K562 (cell line): ENCODE measurements at regions not wholly inside any gene's neighbourhood (a gene's known extent, or its start where the extent isn't known, plus 50 kb on each side); places are given as distances from the start of the nearest gene placed in this dataset.

Experiments used
- ATAC-seq: fragments of 200-7000 bp; cut with Tn5 transposase; 3 replicates; pipeline ENCODE4 v1.9.1; 2020; ENCODE audit warnings: moderate library complexity
- BruUV-seq: library from RNA; stranded (reverse); fragments of 400-500 nt; replicated peaks from 2 replicates; lab custom pipeline; 2021; lab: Mats Ljungman, UMichigan
- CTCF ChIA-PET: fragments of 300-600 bp; formaldehyde crosslinking; extraction: SDS; loops from one replicate; lab custom pipeline; 2021; ENCODE audit warnings: low intra/inter-chr PET ratio; lab: Yijun Ruan, JAX
- POLR2A ChIA-PET: fragments of 300-600, 350-650 bp; sonication (Branson Sonifier 250); formaldehyde crosslinking; extraction: SDS; loops from one replicate; lab custom pipeline; 2021; ENCODE audit warnings: antibody characterized with exemption, inconsistent platforms; lab: Yijun Ruan, JAX
- DNase-seq, 4 experiments: peaks; one replicate each; pipeline versions ENCODE4 v3.0.0 to v3.0.0-alpha.2; 2011 to 2018; ENCODE audit warnings: low spot score in 3 of 4, mixed read lengths in 3 of 4; ENCODE audit errors: extremely low read depth in 1 of 4
- FAIRE-seq: peaks from 2 replicates; lab custom pipeline; 2011; peaks lifted over from hg19 to GRCh38; lab: Jason Lieb, UNC
- H2AFZ ChIP-seq: 2 replicates; pipeline ENCODE4 v1.6.0; 2011; ENCODE audit warnings: low read depth, low read length, control low read depth, inconsistent platforms
- H3K27ac ChIP-seq: fragments of 200-600 bp; 3 replicates; pipeline ENCODE4 v1.8.0; 2011; ENCODE audit warnings: low read depth, mild to moderate bottlenecking, control low read depth, inconsistent platforms, low read length, moderate library complexity, mixed read lengths; ENCODE audit errors: extremely low read depth
- H3K27me3 ChIP-seq, 2 experiments: fragments of 300-600 bp in 1 of 2; 2 replicates in 1 of 2; 3 replicates in 1 of 2; pipeline versions ENCODE4 v1.6.0 to v1.8.0; 2011; ENCODE audit warnings: inconsistent platforms in 2 of 2, low read length in 2 of 2, mild to moderate bottlenecking in 1 of 2, mixed read lengths in 1 of 2, moderate library complexity in 1 of 2; ENCODE audit not compliant: control insufficient read depth in 2 of 2, insufficient read depth in 2 of 2
- H3K36me3 ChIP-seq: fragments of 300-600 bp; 3 replicates; pipeline ENCODE4 v1.8.0; 2011; ENCODE audit warnings: mild to moderate bottlenecking, low read length, inconsistent platforms; ENCODE audit not compliant: control insufficient read depth, insufficient read depth
- H3K4me1 ChIP-seq, 2 experiments: fragments of 200-600 bp in 1 of 2; replicated peaks in 1 of 2; 2 replicates in 1 of 2; 3 replicates in 1 of 2; pipeline versions ENCODE4 v1.5.1 to v1.8.0; 2011; ENCODE audit warnings: inconsistent platforms in 2 of 2, low read length in 2 of 2, mild to moderate bottlenecking in 1 of 2, mixed read lengths in 1 of 2, moderate library complexity in 1 of 2; ENCODE audit not compliant: control insufficient read depth in 2 of 2, insufficient read depth in 2 of 2
- H3K4me2 ChIP-seq: 2 replicates; pipeline ENCODE4 v1.6.1; 2011; ENCODE audit warnings: low read length, control low read depth, inconsistent platforms, mixed read lengths; ENCODE audit not compliant: insufficient read depth
- H3K4me3 ChIP-seq: fragments of 200-600 bp; sonication (generic), shearing (Covaris generic); 2 replicates; pipeline ENCODE4 v1.5.1; 2016; ENCODE audit warnings: control low read depth, inconsistent platforms
- H3K79me2 ChIP-seq: fragments of 200-600 bp; 3 replicates; pipeline ENCODE4 v1.8.0; 2011; ENCODE audit warnings: low read length, inconsistent platforms; ENCODE audit not compliant: control insufficient read depth, insufficient read depth
- H3K9ac ChIP-seq, 2 experiments: 2 replicates each; pipeline versions ENCODE4 v1.6.0 to v1.6.1; 2011; ENCODE audit warnings: low read depth in 2 of 2, low read length in 2 of 2, control low read depth in 1 of 2, inconsistent platforms in 1 of 2, mild to moderate bottlenecking in 1 of 2, mixed read lengths in 1 of 2; ENCODE audit not compliant: insufficient read depth in 1 of 2
- H3K9me1 ChIP-seq: one replicate; pipeline ENCODE4 v1.6.0; 2011; ENCODE audit warnings: inconsistent platforms, mild to moderate bottlenecking, low read length, moderate library complexity; ENCODE audit not compliant: control insufficient read depth, insufficient read depth
- H3K9me3 ChIP-seq: replicated peaks from 2 replicates; pipeline ENCODE4 v1.5.1; 2011; ENCODE audit warnings: low read depth, low read length, inconsistent platforms; ENCODE audit not compliant: control insufficient read depth, insufficient read depth
- H4K20me1 ChIP-seq: replicated peaks from 2 replicates; pipeline ENCODE4 v1.6.1; 2011; ENCODE audit warnings: low read length, inconsistent platforms, mixed read lengths; ENCODE audit not compliant: control insufficient read depth, insufficient read depth
- ATF6 ChIP-seq: sonication (generic); formaldehyde crosslinking; IDR thresholded peaks from 2 replicates; pipeline ENCODE4 v1.4.0; 2020; ENCODE audit warnings: mild to moderate bottlenecking, missing genetic modification reagents
- RBM17 ChIP-seq: fragments of 200-400 bp; formaldehyde crosslinking; IDR thresholded peaks from 2 replicates; pipeline ENCODE4 v1.6.1; 2017; ENCODE audit warnings: low read depth, mild to moderate bottlenecking, low read length, borderline replicate concordance
- SUPT5H ChIP-seq: fragments of 450-650 bp; IDR thresholded peaks from 2 replicates; pipeline ENCODE4 v1.6.1; 2016
- ZNF133 ChIP-seq: fragments of 250-450 bp; sonication (Bioruptor Pico); IDR thresholded peaks from 2 replicates; pipeline ENCODE4 v1.4.0; 2020; ENCODE audit warnings: mild to moderate bottlenecking
- ZNF232 ChIP-seq: sonication (generic); formaldehyde crosslinking; IDR thresholded peaks from 2 replicates; pipeline ENCODE4 v1.8.0; 2022; ENCODE audit warnings: mild to moderate bottlenecking, missing genetic modification reagents
- WGBS: fragments of 100-300 bp; shearing (Covaris generic); methylation state at CpG from one replicate; pipeline ENCODE4 v1.1.6; 2016; ENCODE audit warnings: low coverage, mixed read lengths; ENCODE audit not compliant: insufficient coverage; ENCODE audit errors: missing lambda C conversion rate; 5-methylcytosine and 5-hydroxymethylcytosine counted together
- in situ Hi-C: fragments of 300-500 bp; cut with MboI; formaldehyde crosslinking; loops from 4 replicates; pipeline ENCODE4 v1.15.0; 2018; ENCODE audit warnings: inconsistent platforms, mixed read lengths
- intact Hi-C: fragments of 100-400 bp; cut with micrococcal nuclease; formaldehyde crosslinking; loops from 2 replicates; pipeline ENCODE4 v1.14.2; 2022
- TF ChIP-seq, protein P1 (sequence below): fragments of 450-650 bp; conservative IDR thresholded peaks from 2 replicates; pipeline ENCODE4 v1.6.1; 2016; ENCODE audit warnings: missing genetic modification characterization, low read depth, mild to moderate bottlenecking, missing compliant biosample characterization, moderate library complexity

- FAIRE-seq = no peak
- intact Hi-C loops (loop anchor here (10.0 kb wide), 1 partner anchor 334 kb away; no protein-coding TSS in a partner anchor), in situ Hi-C loops (no loop called here)
- POLR2A ChIA-PET = interaction anchor here (0.9 kb wide), 1 partner anchor 9 kb away, joined by 3 read pairs; no protein-coding TSS in a partner anchor
- H3K9ac ChIP-seq = no peak overlapping the region
- no peak for TF ChIP-seq ZNF133 (CRISPR knock-in tag)
- no peak for TF ChIP-seq RBM17
- TF ChIP-seq ZNF232 (CRISPR knock-in tag) = no peak
- no peak for TF ChIP-seq SUPT5H
- TF ChIP-seq, protein P1, sequence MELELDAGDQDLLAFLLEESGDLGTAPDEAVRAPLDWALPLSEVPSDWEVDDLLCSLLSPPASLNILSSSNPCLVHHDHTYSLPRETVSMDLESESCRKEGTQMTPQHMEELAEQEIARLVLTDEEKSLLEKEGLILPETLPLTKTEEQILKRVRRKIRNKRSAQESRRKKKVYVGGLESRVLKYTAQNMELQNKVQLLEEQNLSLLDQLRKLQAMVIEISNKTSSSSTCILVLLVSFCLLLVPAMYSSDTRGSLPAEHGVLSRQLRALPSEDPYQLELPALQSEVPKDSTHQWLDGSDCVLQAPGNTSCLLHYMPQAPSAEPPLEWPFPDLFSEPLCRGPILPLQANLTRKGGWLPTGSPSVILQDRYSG (tag) = no peak
- TF ChIP-seq ATF6 (CRISPR knock-in tag) = no peak
- H3K4me3 ChIP-seq = no peak overlapping the region
- no peak overlapping the region for H3K27ac ChIP-seq
- no peaks in the 10 kb centered on the region for H3K9me3 ChIP-seq
- 11% methylated on average over 2 of the region's 2 CpGs for WGBS
- no peaks in the 10 kb centered on the region for H4K20me1 ChIP-seq
- H3K36me3 ChIP-seq = no peaks in the 10 kb centered on the region
- no peak overlapping the region for H3K4me2 ChIP-seq
- peak; percentile 71 for ATAC-seq
- peaks cover 0 to 4% of the 10 kb centered on the region in 2 experiments; a peak in 1 of 5 replicates for H3K4me1 ChIP-seq
- BruUV-seq = no TSS peak
- DNase-seq = no peak
- CTCF ChIA-PET = no interaction called here
- H3K9me1 ChIP-seq = no peaks in the 10 kb centered on the region
- no peak overlapping the region for H2AFZ ChIP-seq
- H3K27me3 ChIP-seq = peaks cover 64 to 75% of the 10 kb centered on the region in 2 experiments
- no peaks in the 10 kb centered on the region for H3K79me2 ChIP-seq
These were observed 132.9 kb downstream of the PXDC1 start for GRCh38 chr6:3618642-3619041.
